Colonic mucosa (tissue), 4 donors: ENCODE measurements at regions not wholly inside any gene's neighbourhood (a gene's known extent, or its start where the extent isn't known, plus 50 kb on each side); places are given as distances from the start of the nearest gene placed in this dataset.

Experiments used
- DNase-seq: peaks from one replicate; pipeline ENCODE4 v3.0.0-alpha.2; 2020
- H3K27ac ChIP-seq: fragments of 200-600 bp; one replicate; pipeline ENCODE4 v1.8.0; 2021
- H3K27me3 ChIP-seq: fragments of 200-600 bp; one replicate; pipeline ENCODE4 v1.8.0; 2021
- H3K36me3 ChIP-seq: fragments of 200-600 bp; one replicate; pipeline ENCODE4 v1.8.0; 2021
- H3K4me1 ChIP-seq: fragments of 200-600 bp; one replicate; pipeline ENCODE4 v1.8.0; 2021; ENCODE audit warnings: mild to moderate bottlenecking
- H3K4me3 ChIP-seq: fragments of 200-600 bp; one replicate; pipeline ENCODE4 v1.8.0; 2021
- H3K9ac ChIP-seq, 2 donors: one replicate each; pipeline ENCODE4 v1.7.0; 2013; ENCODE audit warnings: control low read depth in 2 of 2, low read depth in 2 of 2, low read length in 2 of 2
- H3K9me3 ChIP-seq: fragments of 200-600 bp; one replicate; pipeline ENCODE4 v1.8.0; 2021
- intact Hi-C: fragments of 100-400 bp; cut with DNase I; formaldehyde crosslinking; loops from one replicate; pipeline ENCODE4 v1.14.1; 2022
- TF ChIP-seq, protein P1 (sequence below): fragments of 200-600 bp; IDR thresholded peaks from one replicate; pipeline ENCODE4 v1.8.0; 2022; ENCODE audit warnings: antibody characterized with exemption, mild to moderate bottlenecking
- donor health status: healthy.
- donor health status: DM: no; HTN: no; CAD: no.
- donor health status: DM: no; HTN: no; CAD: no.

DNA sequence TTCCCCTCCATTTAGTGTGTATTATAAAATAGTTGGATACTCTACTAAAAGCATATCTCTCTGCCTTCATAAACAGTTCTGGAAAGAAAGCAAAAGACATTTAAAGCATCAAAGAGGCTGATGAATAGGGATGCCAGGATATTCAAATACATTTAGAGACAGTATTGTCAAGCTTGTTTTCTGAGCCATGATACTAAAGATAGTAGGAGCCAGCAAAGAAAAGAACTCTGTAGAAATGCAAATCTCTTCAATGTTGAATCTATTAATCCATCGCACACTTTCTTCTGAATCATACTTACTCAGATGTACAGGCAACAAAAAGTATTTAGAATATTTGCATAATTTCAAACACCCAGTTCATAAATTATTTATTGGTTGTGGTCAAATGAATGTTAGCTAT is 207.1 kb upstream of the MEF2C start:
- Histone ChIP-seq H3K9me3 (no peaks in the 10 kb centered on the region), H3K27me3 (no peaks in the 10 kb centered on the region), H3K4me1 (no peaks in the 10 kb centered on the region), H3K36me3 (no peaks in the 10 kb centered on the region), H3K4me3 (no peak overlapping the region), H3K9ac (no peak overlapping the region), H3K27ac (no peak overlapping the region)
- intact Hi-C loops, result no loop called here
- DNase-seq, result no peak
- TF ChIP-seq, protein P1, sequence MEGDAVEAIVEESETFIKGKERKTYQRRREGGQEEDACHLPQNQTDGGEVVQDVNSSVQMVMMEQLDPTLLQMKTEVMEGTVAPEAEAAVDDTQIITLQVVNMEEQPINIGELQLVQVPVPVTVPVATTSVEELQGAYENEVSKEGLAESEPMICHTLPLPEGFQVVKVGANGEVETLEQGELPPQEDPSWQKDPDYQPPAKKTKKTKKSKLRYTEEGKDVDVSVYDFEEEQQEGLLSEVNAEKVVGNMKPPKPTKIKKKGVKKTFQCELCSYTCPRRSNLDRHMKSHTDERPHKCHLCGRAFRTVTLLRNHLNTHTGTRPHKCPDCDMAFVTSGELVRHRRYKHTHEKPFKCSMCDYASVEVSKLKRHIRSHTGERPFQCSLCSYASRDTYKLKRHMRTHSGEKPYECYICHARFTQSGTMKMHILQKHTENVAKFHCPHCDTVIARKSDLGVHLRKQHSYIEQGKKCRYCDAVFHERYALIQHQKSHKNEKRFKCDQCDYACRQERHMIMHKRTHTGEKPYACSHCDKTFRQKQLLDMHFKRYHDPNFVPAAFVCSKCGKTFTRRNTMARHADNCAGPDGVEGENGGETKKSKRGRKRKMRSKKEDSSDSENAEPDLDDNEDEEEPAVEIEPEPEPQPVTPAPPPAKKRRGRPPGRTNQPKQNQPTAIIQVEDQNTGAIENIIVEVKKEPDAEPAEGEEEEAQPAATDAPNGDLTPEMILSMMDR, result no peak

DNA sequence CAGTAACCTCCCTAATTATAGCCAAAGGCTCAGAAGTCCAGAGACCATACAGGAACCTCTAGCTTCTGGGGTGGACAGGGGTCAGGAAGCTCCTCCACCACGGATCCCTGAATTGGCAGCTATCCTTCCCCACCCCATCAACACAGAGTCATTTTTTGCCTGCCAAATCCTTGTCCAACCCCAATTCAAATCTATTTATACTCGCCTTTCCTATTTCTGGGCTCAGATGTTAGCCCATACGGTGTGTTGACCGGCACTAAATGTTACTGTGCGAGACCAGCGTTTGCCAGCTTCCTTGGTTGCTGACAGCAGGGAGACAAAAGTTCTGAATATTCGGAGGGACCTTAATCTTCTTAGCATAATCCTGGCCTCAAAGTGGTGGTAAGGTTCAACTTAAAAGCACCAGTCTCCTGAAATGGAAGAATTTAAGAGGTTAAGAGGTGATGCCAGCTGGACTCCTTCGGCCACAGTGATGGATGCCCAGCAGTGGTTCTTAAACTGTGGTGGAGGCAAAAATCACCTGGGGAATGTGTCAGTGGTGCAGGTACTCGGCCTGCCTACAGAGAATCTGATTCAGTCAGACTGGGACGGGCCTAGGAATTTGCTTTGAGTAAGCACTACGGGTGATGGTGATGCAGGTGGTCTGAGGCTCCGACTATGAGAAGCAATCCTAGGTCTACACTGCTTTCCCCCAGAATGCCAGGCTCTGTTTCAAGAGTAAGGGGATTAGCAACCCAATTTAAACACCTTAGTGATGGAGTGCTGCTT is 204.8 kb upstream of the MEF2C start:
- intact Hi-C loops, result no loop called here

DNA sequence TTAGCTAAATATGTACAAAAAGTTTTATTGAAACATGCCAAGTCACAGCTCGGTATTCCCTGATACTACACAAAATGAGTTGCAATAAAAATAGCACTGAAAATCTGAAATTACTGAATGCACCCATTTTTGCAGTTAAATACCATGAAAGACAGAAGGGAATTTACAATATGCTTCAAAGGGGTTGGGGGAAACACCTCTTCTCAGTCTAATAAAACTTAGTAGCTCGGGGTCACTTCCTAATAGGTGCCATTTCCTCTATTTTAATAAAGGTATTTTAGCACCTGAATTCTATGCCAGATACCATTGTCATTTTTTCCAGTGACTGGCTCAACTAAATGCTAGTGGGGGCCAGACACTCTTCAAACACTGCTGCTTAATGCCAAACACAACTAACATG is 204.1 kb upstream of the MEF2C start:
- intact Hi-C loops, result no loop called here
- Histone ChIP-seq H3K9me3 (no peaks in the 10 kb centered on the region), H3K4me3 (no peak overlapping the region), H3K27me3 (no peaks in the 10 kb centered on the region), H3K27ac (no peak overlapping the region), H3K9ac (no peak overlapping the region), H3K36me3 (no peaks in the 10 kb centered on the region), H3K4me1 (no peaks in the 10 kb centered on the region)
- no peak for DNase-seq
- TF ChIP-seq, protein P1, result no peak

More for the DNA sequence above, 204.8 kb upstream of the MEF2C start:
- H3K9ac ChIP-seq, result no peak overlapping the region
- no peak overlapping the region for H3K4me3 ChIP-seq
- H3K9me3 ChIP-seq, result no peaks in the 10 kb centered on the region
- DNase-seq, result no peak
- TF ChIP-seq, protein P1, result no peak
- no peak overlapping the region for H3K27ac ChIP-seq
- no peaks in the 10 kb centered on the region for H3K36me3 ChIP-seq
- H3K4me1 ChIP-seq, result no peaks in the 10 kb centered on the region
- H3K27me3 ChIP-seq, result no peaks in the 10 kb centered on the region

DNA sequence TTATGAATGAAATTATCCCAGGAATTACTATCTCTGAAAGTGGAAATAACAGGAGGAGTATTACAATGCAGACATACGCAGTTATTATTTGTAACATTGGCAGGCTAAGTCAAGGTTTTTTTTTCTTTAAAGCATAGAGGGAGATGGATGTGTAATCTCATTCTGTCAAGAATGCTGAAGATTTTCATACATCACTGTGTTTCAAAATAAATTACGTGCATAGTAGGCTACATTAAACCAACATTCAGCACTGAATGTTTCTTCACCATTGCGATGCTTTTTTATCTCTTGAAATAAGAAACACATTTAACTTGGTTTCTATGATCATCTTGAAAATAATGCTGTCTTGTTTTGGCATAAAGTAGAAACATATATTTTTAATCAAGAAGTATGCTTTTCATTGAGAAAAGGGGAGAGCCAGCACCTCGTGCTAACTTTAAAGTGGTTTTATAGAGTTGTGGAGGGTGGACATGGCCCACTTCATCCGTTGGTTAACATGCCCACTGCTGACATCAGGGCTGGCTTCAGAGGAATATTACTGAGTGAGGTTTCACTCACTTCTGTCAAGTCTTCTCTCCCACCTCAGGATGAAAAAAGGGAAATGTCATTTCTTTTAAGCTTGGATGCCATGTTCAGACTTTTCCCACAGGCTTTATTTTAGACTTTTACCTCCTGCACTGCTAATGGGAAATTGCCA is 203.6 kb upstream of the MEF2C start:
- TF ChIP-seq, protein P1, result no peak
- Histone ChIP-seq H3K4me3 (no peak overlapping the region), H3K27me3 (no peaks in the 10 kb centered on the region), H3K27ac (no peak overlapping the region), H3K9me3 (no peaks in the 10 kb centered on the region), H3K4me1 (no peaks in the 10 kb centered on the region), H3K9ac (no peak overlapping the region), H3K36me3 (no peaks in the 10 kb centered on the region)
- DNase-seq, result no peak
- intact Hi-C loops, result no loop called here

DNA sequence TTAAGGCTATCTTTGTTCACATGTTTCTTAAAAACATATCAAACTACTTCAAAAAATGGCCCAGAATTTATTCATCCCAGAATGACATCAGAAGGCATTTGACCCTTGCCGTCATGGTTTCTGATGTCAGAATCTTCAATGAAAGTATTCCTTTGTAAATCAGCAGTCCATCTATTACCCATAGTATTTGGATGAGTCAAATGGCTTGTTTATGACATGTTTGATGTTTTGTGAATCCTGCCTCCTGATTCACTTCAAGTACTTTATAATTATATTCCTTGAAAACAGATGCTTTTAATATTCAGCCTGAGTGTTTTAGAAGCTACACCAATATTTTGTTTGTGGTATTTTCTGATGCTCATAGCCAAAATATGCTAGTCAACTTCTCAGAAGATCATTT is 200.8 kb upstream of the MEF2C start:
- no peak for DNase-seq
- Histone ChIP-seq H3K9ac (no peak overlapping the region), H3K9me3 (no peaks in the 10 kb centered on the region), H3K36me3 (no peaks in the 10 kb centered on the region), H3K27me3 (no peaks in the 10 kb centered on the region), H3K4me3 (no peak overlapping the region), H3K27ac (no peak overlapping the region), H3K4me1 (no peaks in the 10 kb centered on the region)
- intact Hi-C loops, result no loop called here
- TF ChIP-seq, protein P1, result no peak
